ENCODE measurements at regions not wholly inside any gene's neighbourhood (a gene's known extent, or its start where the extent isn't known, plus 50 kb on each side); places are given as distances from the start of the nearest gene placed in this dataset.
"Not testable (repeated sequence)": the region's sequence is repeated elsewhere in the genome, so short reads cannot be mapped to it uniquely, and the experiment has no call there.

- DNase-seq (ENCODE audit: low read depth in 2 of 2) = peak; percentile 61 to 72
Observed at GRCh38 chr6:27157459-27158315, 89.8 kb upstream of the PRSS16 start.

GRCh38 chr6:27158316-27158643 is 89.2 kb upstream of the PRSS16 start:
- no peak for DNase-seq (ENCODE audit: low read depth in 2 of 2)

- DNase-seq (ENCODE audit: low read depth in 2 of 2) = no peak
Observed at GRCh38 chr6:27159725-27160124, 87.8 kb upstream of the PRSS16 start.

- DNase-seq (ENCODE audit: low read depth in 2 of 2) = no peak
Observed at GRCh38 chr6:27161115-27161514, 86.4 kb upstream of the PRSS16 start.

- no peak for DNase-seq (ENCODE audit: low read depth in 2 of 2)
Observed at GRCh38 chr6:27161603-27161945, 85.9 kb upstream of the PRSS16 start.

GRCh38 chr6:27161946-27162603 is 85.4 kb upstream of the PRSS16 start:
- DNase-seq (ENCODE audit: low read depth in 2 of 2) = no peak

- DNase-seq (ENCODE audit: low read depth in 2 of 2) = no peak
Observed at GRCh38 chr6:27163834-27164233, 83.7 kb upstream of the PRSS16 start.

- no peak for DNase-seq (ENCODE audit: low read depth in 2 of 2)
Observed at GRCh38 chr6:27168108-27168507, 79.4 kb upstream of the PRSS16 start.

GRCh38 chr6:27168586-27169443 is 78.7 kb upstream of the PRSS16 start:
- no peak for DNase-seq (ENCODE audit: low read depth in 2 of 2)

- DNase-seq (ENCODE audit: low read depth in 2 of 2) = not testable (repeated sequence)
Observed at GRCh38 chr6:27172524-27173231, 74.8 kb upstream of the PRSS16 start.

GRCh38 chr6:27173232-27173601 is 74.3 kb upstream of the PRSS16 start:
- DNase-seq (ENCODE audit: low read depth in 2 of 2) = not testable (repeated sequence)

GRCh38 chr6:27174958-27175357 is 72.5 kb upstream of the PRSS16 start:
- no peak for DNase-seq (ENCODE audit: low read depth in 2 of 2)

GRCh38 chr6:27176096-27176495 is 71.4 kb upstream of the PRSS16 start:
- no peak for DNase-seq (ENCODE audit: low read depth in 2 of 2)

- DNase-seq (ENCODE audit: low read depth in 2 of 2) = peak; percentile 55 to 62
Observed at GRCh38 chr6:27176523-27177484, 70.7 kb upstream of the PRSS16 start.

- DNase-seq (ENCODE audit: low read depth in 2 of 2) = peak in 1 of 2 donors; percentile 42
Observed at GRCh38 chr6:27177485-27178406, 69.8 kb upstream of the PRSS16 start.

- no peak for DNase-seq (ENCODE audit: low read depth in 2 of 2)
Observed at GRCh38 chr6:27178407-27178730, 69.1 kb upstream of the PRSS16 start.

GRCh38 chr6:27178860-27179259 is 68.6 kb upstream of the PRSS16 start:
- no peak for DNase-seq (ENCODE audit: low read depth in 2 of 2)

GRCh38 chr6:27183060-27183832 is 64.3 kb upstream of the PRSS16 start:
- DNase-seq (ENCODE audit: low read depth in 2 of 2) = no peak
